ENCODE measurements at regions not wholly inside any gene's neighbourhood (a gene's known extent, or its start where the extent isn't known, plus 50 kb on each side); places are given as distances from the start of the nearest gene placed in this dataset.

DNA sequence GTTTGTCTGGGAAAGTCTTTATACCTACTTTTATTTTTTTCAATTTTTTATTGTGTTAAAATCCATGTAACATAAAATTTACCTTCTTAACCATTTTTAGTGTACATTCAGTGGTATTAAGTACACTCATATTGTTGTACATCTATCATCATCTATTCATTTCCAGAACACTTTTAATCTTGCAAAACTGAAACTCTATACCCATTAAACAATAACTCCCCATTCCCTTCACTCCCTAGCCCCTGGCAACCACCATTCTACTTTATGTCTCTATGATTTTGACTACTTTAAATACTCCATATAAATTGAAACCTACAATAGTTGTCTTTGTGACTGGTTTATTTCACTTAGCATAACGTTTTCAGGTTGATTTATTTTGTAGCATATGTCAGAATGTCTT, 131.9 kb upstream of the SLC38A2 start:
- TF ChIP-seq, protein P1, sequence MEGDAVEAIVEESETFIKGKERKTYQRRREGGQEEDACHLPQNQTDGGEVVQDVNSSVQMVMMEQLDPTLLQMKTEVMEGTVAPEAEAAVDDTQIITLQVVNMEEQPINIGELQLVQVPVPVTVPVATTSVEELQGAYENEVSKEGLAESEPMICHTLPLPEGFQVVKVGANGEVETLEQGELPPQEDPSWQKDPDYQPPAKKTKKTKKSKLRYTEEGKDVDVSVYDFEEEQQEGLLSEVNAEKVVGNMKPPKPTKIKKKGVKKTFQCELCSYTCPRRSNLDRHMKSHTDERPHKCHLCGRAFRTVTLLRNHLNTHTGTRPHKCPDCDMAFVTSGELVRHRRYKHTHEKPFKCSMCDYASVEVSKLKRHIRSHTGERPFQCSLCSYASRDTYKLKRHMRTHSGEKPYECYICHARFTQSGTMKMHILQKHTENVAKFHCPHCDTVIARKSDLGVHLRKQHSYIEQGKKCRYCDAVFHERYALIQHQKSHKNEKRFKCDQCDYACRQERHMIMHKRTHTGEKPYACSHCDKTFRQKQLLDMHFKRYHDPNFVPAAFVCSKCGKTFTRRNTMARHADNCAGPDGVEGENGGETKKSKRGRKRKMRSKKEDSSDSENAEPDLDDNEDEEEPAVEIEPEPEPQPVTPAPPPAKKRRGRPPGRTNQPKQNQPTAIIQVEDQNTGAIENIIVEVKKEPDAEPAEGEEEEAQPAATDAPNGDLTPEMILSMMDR (IDR thresholded peaks at IDR 0.05; ENCODE audit: low read length): no peak
- TF ChIP-seq EZH2 (IDR thresholded peaks at IDR 0.05; ENCODE audit: borderline replicate concordance, low read length): no peak
